ENCODE measurements at regions not wholly inside any gene's neighbourhood (a gene's known extent, or its start where the extent isn't known, plus 50 kb on each side); places are given as distances from the start of the nearest gene placed in this dataset.

DNA sequence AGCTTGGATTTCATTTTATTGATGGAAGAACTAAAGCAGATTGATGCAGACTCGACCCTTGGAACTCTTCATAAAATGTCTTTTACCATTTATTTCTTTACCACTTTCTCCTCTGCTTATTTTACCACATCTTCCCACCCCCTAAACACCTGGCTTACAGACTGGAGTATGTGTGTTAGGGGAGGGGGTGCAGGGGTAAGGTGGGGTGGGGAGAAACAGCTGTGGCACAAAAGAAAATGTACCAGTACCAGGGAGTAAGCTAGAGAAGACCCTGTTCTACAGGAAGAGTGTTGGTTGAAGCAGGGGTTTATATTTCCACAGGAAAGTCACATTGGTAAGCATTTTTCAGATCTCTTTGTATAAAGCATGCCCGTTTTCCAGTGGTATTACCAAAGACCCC is 312.7 kb upstream of the MTNR1B start:
- DNase-seq (ENCODE audit: low read depth, low spot score) = no peak
- no peaks in the 10 kb centered on the region for H3K27me3 ChIP-seq (ENCODE audit: control insufficient read depth, insufficient read depth, low read length)
- H3K9me3 ChIP-seq (ENCODE audit: control insufficient read depth, insufficient read depth, low read length) = no peaks in the 10 kb centered on the region
- POLR2A ChIA-PET = no interaction called here
- CTCF ChIA-PET = interaction anchor here (1.1 kb wide), 1 partner anchor 82 kb away, joined by 3 read pairs; no protein-coding TSS in a partner anchor
- no peak overlapping the region for H3K4me3 ChIP-seq (ENCODE audit: low read depth, low read length)
- no peak overlapping the region for H3K27ac ChIP-seq (ENCODE audit: low read depth, low read length)
- TF ChIP-seq, protein P1, sequence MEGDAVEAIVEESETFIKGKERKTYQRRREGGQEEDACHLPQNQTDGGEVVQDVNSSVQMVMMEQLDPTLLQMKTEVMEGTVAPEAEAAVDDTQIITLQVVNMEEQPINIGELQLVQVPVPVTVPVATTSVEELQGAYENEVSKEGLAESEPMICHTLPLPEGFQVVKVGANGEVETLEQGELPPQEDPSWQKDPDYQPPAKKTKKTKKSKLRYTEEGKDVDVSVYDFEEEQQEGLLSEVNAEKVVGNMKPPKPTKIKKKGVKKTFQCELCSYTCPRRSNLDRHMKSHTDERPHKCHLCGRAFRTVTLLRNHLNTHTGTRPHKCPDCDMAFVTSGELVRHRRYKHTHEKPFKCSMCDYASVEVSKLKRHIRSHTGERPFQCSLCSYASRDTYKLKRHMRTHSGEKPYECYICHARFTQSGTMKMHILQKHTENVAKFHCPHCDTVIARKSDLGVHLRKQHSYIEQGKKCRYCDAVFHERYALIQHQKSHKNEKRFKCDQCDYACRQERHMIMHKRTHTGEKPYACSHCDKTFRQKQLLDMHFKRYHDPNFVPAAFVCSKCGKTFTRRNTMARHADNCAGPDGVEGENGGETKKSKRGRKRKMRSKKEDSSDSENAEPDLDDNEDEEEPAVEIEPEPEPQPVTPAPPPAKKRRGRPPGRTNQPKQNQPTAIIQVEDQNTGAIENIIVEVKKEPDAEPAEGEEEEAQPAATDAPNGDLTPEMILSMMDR (IDR thresholded peaks at IDR 0.05; ENCODE audit: low read depth, low read length) = no peak

DNA sequence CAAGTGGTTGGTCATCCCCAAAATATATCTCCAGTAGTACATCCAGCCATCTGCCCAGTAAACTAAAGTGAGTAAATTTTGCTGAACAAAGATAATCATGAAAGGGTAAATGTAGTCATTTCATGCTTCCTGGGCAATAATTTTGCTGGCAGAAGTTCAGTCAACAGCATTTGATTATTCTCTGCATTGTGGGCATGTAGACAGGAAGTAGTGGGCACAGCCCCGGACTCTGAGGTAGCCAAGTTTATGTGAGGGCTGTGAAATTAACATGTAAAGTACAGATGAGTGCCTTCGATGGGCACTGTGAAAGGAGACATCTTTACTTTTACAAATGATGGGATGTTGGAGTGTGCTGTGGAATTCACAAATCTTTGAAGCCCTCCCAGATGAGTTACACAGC is 312.2 kb upstream of the MTNR1B start:
- CTCF ChIA-PET = no interaction called here

DNA sequence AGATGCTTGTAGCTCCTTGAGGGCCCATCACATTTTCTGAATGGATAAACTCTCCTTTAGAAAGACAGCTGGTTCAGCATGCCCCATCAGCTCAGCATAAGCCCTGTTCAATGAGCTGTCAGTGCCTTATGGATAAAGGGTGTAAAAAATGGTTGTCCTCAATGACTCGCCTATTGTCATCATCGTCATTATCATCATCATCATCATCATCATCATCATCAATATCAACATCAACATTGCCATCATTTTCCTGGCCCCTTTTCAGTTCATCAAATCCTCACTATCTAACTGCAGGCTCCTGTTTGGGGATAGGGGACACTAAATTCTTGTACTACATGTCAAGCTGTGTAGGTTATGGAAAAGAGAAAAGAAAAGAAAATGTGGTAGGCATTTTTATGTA is 310.7 kb upstream of the MTNR1B start:
- DNase-seq (ENCODE audit: low read depth, low spot score) = no peak
- TF ChIP-seq, protein P1 (IDR thresholded peaks at IDR 0.05; ENCODE audit: low read depth, low read length) = no peak
- Histone ChIP-seq H3K9me3 (ENCODE audit: control insufficient read depth, insufficient read depth, low read length) (no peaks in the 10 kb centered on the region), H3K27ac (ENCODE audit: low read depth, low read length) (no peak overlapping the region), H3K4me3 (ENCODE audit: low read depth, low read length) (no peak overlapping the region), H3K27me3 (ENCODE audit: control insufficient read depth, insufficient read depth, low read length) (no peaks in the 10 kb centered on the region)
- ChIA-PET POLR2A (no interaction called here), CTCF (no interaction called here)

More for the DNA sequence above, 312.2 kb upstream of the MTNR1B start:
- TF ChIP-seq, protein P1 (IDR thresholded peaks at IDR 0.05; ENCODE audit: low read depth, low read length) = no peak
- no peaks in the 10 kb centered on the region for H3K9me3 ChIP-seq (ENCODE audit: control insufficient read depth, insufficient read depth, low read length)
- H3K27ac ChIP-seq (ENCODE audit: low read depth, low read length) = no peak overlapping the region
- H3K27me3 ChIP-seq (ENCODE audit: control insufficient read depth, insufficient read depth, low read length) = no peaks in the 10 kb centered on the region
- POLR2A ChIA-PET = no interaction called here
- DNase-seq (ENCODE audit: low read depth, low spot score) = no peak
- no peak overlapping the region for H3K4me3 ChIP-seq (ENCODE audit: low read depth, low read length)

DNA sequence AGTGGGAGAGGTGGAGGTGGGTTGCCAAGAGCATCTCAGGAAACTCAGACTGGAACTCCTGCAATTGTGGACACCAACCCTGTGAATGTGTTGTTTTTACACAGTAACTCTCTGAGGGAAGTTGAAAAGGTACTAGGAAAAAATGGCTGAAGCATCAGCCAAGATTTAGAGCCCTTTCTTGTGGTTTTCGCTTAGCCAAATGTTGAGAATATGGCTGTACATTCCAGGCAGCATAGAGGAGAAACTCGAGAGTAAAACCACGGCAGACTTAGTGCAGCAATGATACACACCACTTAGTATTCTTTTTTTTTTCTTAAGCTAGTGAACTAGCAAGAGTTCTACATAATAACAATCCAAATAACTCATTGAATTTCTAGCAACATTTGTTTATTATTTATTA is 309.7 kb upstream of the MTNR1B start:
- POLR2A ChIA-PET = no interaction called here
- DNase-seq (ENCODE audit: low read depth, low spot score) = no peak
- TF ChIP-seq, protein P1 (IDR thresholded peaks at IDR 0.05; ENCODE audit: low read depth, low read length) = no peak
- Histone ChIP-seq H3K4me3 (ENCODE audit: low read depth, low read length) (no peak overlapping the region), H3K27ac (ENCODE audit: low read depth, low read length) (no peak overlapping the region), H3K27me3 (ENCODE audit: control insufficient read depth, insufficient read depth, low read length) (no peaks in the 10 kb centered on the region), H3K9me3 (ENCODE audit: control insufficient read depth, insufficient read depth, low read length) (no peaks in the 10 kb centered on the region)
- CTCF ChIA-PET = no interaction called here

DNA sequence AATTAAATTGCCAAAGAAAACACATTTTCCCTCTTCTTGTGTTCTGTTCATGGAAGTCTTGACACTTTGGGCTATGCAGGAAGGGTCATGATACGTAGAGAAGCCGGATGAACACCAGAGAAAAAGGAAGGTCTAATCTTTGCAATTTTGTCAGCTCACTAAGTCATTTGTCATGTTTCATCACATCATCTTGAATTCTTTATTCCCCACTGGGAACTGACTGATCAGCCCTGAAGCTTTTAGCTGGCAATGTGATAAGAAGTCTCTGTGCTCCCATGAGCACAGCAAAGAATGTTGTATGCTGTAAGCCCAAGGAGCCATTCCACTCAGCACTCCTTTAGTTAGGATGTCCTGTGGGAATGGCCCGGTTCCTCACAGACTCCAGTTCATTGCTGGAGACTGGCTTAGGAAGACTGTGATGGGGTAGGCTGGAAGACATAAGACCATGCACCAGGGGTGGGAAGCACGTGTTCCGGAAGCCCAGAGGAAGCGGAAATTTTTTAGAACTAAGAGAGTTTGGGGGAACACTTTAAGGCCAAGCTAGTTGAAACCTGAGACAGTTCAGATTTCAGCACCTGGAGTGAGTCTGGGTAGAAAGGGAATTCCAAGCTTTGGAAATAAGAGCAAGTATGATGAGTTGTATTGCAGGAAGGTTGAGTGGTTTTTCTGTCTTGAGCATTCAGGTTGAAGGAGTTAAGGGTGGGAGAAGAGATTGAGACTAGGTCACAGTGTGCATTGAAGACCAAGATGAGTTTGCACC is 306.7 kb upstream of the MTNR1B start:
- no peak overlapping the region for H3K27ac ChIP-seq (ENCODE audit: low read depth, low read length)
- no peak overlapping the region for H3K4me3 ChIP-seq (ENCODE audit: low read depth, low read length)
- ChIA-PET POLR2A (no interaction called here), CTCF (no interaction called here)
- no peak for DNase-seq (ENCODE audit: low read depth, low spot score)
- TF ChIP-seq, protein P1 (IDR thresholded peaks at IDR 0.05; ENCODE audit: low read depth, low read length) = no peak
- no peaks in the 10 kb centered on the region for H3K27me3 ChIP-seq (ENCODE audit: control insufficient read depth, insufficient read depth, low read length)
- H3K9me3 ChIP-seq (ENCODE audit: control insufficient read depth, insufficient read depth, low read length) = no peaks in the 10 kb centered on the region

Measured in AG04450 (cell line).